ENCODE measurements at regions not wholly inside any gene's neighbourhood (a gene's known extent, or its start where the extent isn't known, plus 50 kb on each side); places are given as distances from the start of the nearest gene placed in this dataset.

DNA sequence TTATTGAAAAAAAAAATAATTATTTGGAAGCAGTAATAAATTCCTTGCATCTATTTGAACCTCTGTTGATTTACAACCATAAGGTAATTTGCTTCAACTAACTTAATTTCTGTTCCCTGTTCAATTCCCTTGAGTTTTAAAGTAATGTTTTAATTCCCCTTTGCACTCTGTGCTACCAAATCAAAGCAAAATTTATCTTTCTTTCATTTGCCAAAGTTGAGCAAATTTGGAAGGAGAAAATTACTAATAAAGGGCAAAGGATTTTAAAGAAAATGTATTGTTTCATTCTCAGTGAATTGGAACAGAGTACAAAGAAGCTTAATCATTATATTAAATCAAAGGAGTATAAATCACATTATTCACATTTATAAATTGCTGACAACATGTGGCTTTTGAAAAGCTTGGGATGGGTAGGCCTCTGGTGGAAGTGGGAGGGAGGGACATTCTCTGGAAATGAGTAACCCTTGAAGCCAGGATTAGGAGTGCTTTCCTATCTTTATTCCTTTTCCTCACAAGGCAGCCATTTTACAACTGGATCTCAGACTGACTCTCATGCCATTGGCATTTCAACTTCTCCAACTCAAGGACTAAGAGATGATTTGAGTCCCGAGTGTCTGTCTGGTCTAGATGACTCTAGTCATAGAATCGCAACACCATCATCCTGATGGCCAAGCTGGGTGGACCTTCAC is 331.6 kb upstream of the DUSP10 start:
- Histone ChIP-seq H2BK15ac (ENCODE audit: low read length) (no peak overlapping the region), H3K27ac (ENCODE audit: low read depth, low read length) (no peak overlapping the region)
- POLR2A ChIA-PET (ENCODE audit: partially characterized antibody), result interaction anchor here (0.6 kb wide), 1 partner anchor 15 kb away, joined by 3 read pairs; no protein-coding TSS in a partner anchor

More for the DNA sequence above, 331.6 kb upstream of the DUSP10 start:
- Histone ChIP-seq H2BK120ac (replicated peaks; ENCODE audit: low read depth, low read length) (no peak overlapping the region), H2BK12ac (ENCODE audit: low read depth, low read length) (no peak overlapping the region), H3K79me2 (ENCODE audit: control insufficient read depth in 1 of 2, insufficient read depth in 2 of 2, low read length in 2 of 2) (no peaks in the 10 kb centered on the region), H2AK5ac (ENCODE audit: low read depth, low read length) (no peak overlapping the region), H3K23me2 (ENCODE audit: low read depth, low read length) (no peaks in the 10 kb centered on the region), H3K56ac (replicated peaks; ENCODE audit: insufficient read length, low read depth, low read length) (no peak overlapping the region), H3K36me3 (ENCODE audit: control insufficient read depth in 2 of 4, insufficient read depth in 4 of 4, low read length in 3 of 4) (no peaks in the 10 kb centered on the region; a peak in 1 of 8 replicates), H3K4me1 (replicated peaks in 1 of 4; ENCODE audit: control insufficient read depth in 3 of 4, insufficient read depth in 4 of 4, low read length in 3 of 4) (peaks cover 3 to 8% (median 4%) of the 10 kb centered on the region in 4 experiments; a peak in 6 of 7 replicates), H4K8ac (ENCODE audit: extremely low read depth, insufficient read depth, low read length) (no peak overlapping the region), H3K23ac (ENCODE audit: insufficient read length) (no peak overlapping the region), H3K9ac (replicated peaks in 1 of 4; ENCODE audit: extremely low read depth in 1 of 4, low read depth in 3 of 4, low read length in 3 of 4) (no peak overlapping the region), H2AFZ (ENCODE audit: low read length) (no peak overlapping the region), H3K4me3 (ENCODE audit: extremely low read depth in 1 of 4, insufficient read depth in 2 of 4, low read depth in 3 of 4, low read length in 4 of 4) (no peak overlapping the region), H3K27me3 (replicated peaks in 1 of 4; ENCODE audit: control insufficient read depth in 3 of 4, extremely low read depth in 1 of 4, insufficient read depth in 3 of 4, low read length in 3 of 4) (no peaks in the 10 kb centered on the region), H2BK5ac (ENCODE audit: low read depth, low read length) (no peak overlapping the region), H3K79me1 (ENCODE audit: low read depth, low read length) (no peaks in the 10 kb centered on the region), H3K4me2 (ENCODE audit: insufficient read depth in 1 of 2, low read depth in 2 of 2, low read length in 2 of 2) (no peak overlapping the region), H4K91ac (replicated peaks; ENCODE audit: insufficient read length, low read length) (no peak overlapping the region), H3K9me3 (ENCODE audit: insufficient read depth in 2 of 2, low read depth in 1 of 2, low read length in 1 of 2) (no peaks in the 10 kb centered on the region), H3K4ac (replicated peaks; ENCODE audit: insufficient read length, low read depth, low read length) (no peak overlapping the region), H4K20me1 (replicated peaks in 1 of 2; ENCODE audit: control insufficient read depth in 1 of 2, insufficient read depth in 2 of 2, low read length in 2 of 2) (no peaks in the 10 kb centered on the region), H4K5ac (ENCODE audit: insufficient read length, low read depth, low read length) (no peak overlapping the region), H3K14ac (ENCODE audit: insufficient read length) (no peak overlapping the region), H3K18ac (ENCODE audit: extremely low read depth, low read length) (no peak overlapping the region), H2BK20ac (ENCODE audit: low read length) (peak overlapping the region; percentile 36; the same call in 1 of the 2 replicates)
- CTCF ChIA-PET (ENCODE audit: partially characterized antibody), result interaction anchor here (0.6 to 2.2 kb wide), 4 partner anchors 22 to 151 kb away, joined by 4 to 10 read pairs (median 4); no protein-coding TSS in a partner anchor
- no peak for FAIRE-seq
- WGBS, 2 experiments (ENCODE audit: extremely low coverage in 1 of 2, insufficient coverage in 1 of 2, insufficient read length in 1 of 2, insufficient replicate concordance in 2 of 2, low coverage in 1 of 2, low lambda C conversion rate in 2 of 2, missing lambda C conversion rate in 1 of 2), result 77% methylated on average over 2 of the region's 2 CpGs; no CpG with 5 or more reads in 1 of the 2 experiments
- TF ChIP-seq GTF2F1 (IDR thresholded peaks at IDR 0.05; ENCODE audit: borderline replicate concordance, low read depth, low read length) (no peak), SIRT6 (IDR thresholded peaks at IDR 0.05; ENCODE audit: low read length) (no peak)
- TF ChIP-seq, protein P1, sequence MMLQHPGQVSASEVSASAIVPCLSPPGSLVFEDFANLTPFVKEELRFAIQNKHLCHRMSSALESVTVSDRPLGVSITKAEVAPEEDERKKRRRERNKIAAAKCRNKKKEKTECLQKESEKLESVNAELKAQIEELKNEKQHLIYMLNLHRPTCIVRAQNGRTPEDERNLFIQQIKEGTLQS (IDR thresholded peaks at IDR 0.05; ENCODE audit: insufficient read depth, low read depth, low read length), result no peak
- DNase-seq (ENCODE audit: low read depth in 1 of 2, low spot score in 2 of 2), result no peak

Data from H1 (cell line).